Activated CD4-positive, alpha-beta T cell treated with anti-CD3 and anti-CD28 coated beads, Interleukin-2, amount 50 U/mL, for 48 hours (primary cell): ENCODE measurements at regions not wholly inside any gene's neighbourhood (a gene's known extent, or its start where the extent isn't known, plus 50 kb on each side); places are given as distances from the start of the nearest gene placed in this dataset.

Source experiments
- DNase-seq, 2 experiments: peaks; one replicate each; pipeline ENCODE4 v3.0.0-alpha.2; 2020

- DNase-seq: no peak
These were observed 284.5 kb downstream of the SS18 start for GRCh38 chr18:25805939-25806338.

DNA sequence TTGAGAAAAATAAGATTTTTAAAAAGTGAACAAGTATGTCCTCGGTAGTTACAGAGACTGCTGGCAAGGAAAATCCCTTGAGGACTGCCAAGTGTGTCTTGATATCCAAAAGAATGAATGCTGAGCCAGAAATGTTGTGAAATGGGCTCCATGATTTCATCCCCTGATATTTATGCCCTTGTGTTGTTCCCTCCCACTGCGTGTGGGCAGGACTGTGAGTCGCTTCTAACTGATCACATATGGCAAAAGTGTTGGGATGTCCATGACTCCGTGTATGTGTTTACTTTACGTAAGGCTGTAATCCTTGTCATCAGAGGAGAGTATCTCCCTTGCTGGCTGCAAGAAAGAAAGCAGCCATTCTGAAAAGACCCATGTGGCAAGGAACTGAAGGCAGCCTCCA lies 285.1 kb downstream of the SS18 start:
- no peak for DNase-seq

DNA sequence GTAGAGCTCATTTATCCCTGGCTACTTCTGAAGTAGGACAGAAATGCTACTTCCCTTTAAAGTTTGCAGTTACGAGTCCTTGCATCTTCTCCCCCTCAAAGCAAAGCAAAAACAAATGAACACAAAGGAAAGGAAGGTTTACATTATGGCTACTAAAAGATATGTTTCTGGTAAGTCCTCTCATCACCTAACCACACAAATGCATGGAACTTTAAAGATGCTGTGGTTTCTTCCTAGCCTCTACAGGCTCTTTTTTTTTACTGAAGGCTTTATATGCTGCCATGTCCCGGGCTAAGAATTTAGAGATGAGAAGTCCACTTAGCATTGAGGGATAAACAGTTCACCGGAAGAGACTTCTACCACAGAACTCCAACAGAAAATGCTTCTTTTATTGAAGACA lies 291.2 kb downstream of the SS18 start:
- no peak for DNase-seq

GRCh38 chr18:25798046-25798445 lies 292.4 kb downstream of the SS18 start:
- no peak for DNase-seq

- no peak for DNase-seq
These were observed 295.2 kb downstream of the SS18 start for GRCh38 chr18:25795213-25795612.

GRCh38 chr18:25787276-25787675 lies 303.1 kb downstream of the SS18 start:
- DNase-seq: no peak

DNA sequence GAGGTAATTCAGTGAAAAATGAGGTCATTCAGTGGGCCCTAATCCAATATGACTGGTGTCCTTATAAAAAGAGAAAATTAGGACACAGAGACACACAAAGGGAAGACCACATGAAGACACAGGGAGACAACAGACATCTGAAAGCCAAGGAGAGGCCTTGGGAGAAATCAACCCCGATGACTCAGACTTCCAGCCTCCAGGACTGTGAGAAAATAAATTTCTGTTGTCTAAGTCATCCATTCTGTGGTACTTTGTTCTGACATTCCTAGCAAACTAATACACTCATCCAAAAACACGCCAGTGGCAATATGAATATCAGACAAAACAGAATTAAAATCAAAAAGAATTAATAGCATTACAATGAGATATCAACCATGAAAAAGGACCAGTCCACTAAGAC lies 303.7 kb downstream of the SS18 start:
- no peak for DNase-seq

DNA sequence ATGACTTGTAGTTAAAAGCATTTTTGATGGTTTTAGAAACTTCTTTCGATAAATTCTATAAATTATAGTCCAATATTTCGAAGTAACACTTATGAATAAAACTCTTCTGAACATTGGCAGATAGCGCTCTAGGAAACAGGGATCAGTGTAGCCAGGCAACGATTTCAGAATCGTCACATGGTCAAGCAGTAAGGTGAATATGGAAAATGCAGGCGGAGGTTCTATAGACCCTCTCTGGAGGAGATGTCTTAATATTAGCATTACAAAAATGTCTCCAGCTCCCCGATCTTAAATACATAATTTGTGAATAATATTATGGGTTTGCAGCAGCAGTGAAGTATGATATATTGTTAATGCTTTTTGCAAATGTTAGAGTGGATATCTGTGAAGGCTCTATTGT lies 310.3 kb downstream of the SS18 start:
- no peak for DNase-seq

DNA sequence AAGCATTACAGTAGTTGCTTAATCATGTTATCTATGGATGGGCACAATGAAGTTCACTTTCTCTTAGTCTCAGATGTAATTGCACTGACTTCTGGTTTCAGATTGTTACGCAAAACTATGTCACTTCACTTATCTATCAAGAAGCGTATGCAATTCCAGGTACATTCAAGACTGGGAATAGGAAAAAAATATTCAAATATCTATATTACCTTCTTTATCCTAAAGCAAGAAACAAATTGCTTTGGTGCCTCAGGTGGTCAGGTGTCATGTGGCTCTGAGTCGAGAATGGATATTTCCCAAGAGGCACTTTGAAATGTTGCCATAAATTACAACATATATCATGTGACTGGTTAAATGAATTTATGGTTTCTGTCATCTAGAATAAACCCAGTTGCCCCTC lies 318.6 kb downstream of the SS18 start:
- DNase-seq: no peak

DNA sequence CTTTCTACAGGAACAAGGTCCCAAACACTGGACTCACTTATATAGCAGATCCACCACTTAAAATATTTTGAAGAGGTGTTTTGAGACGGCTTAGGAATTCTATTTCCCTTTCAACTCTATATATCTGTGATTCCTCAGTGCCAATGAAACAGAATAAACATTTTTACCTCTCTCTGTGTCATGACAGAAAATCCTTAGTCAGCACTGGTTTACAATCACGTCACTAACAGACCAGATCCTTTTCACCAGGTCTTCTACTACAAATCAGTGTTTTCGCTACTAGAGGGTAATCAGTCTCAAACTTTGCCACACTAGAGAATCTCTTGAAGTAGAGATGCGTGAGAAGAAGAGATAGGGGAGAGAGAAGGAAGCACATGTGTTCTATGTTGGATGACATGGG lies 325.6 kb downstream of the SS18 start:
- no peak for DNase-seq

- no peak for DNase-seq
These were observed 331.3 kb downstream of the SS18 start for GRCh38 chr18:25759111-25759510.

DNA sequence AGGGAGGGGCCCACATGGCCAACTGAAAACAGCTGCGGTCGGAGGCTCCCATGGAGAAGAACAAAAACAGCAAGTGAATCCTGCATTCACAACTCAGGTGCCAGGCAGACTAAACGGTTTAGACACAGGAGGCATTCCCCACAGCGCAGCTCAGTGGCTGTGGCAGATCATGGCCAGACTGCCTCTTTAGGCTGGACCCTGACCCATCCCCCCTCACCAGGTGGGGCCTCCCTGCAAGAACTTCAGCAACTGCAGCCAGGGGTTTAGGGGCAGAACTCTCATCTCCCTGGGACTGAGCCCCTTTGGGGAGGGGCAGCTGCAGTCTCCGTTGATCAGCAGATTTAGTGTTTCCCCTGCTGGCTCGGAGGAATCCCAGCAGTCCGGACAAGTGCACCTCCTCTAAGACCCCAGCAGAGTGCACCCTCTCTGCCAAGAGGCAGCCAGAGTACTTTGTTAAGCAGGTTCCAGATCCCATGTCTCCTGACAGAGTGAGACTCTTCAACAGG lies 346.7 kb downstream of the SS18 start:
- no peak for DNase-seq

GRCh38 chr18:25739376-25739775 lies 351.0 kb downstream of the SS18 start:
- no peak for DNase-seq

DNA sequence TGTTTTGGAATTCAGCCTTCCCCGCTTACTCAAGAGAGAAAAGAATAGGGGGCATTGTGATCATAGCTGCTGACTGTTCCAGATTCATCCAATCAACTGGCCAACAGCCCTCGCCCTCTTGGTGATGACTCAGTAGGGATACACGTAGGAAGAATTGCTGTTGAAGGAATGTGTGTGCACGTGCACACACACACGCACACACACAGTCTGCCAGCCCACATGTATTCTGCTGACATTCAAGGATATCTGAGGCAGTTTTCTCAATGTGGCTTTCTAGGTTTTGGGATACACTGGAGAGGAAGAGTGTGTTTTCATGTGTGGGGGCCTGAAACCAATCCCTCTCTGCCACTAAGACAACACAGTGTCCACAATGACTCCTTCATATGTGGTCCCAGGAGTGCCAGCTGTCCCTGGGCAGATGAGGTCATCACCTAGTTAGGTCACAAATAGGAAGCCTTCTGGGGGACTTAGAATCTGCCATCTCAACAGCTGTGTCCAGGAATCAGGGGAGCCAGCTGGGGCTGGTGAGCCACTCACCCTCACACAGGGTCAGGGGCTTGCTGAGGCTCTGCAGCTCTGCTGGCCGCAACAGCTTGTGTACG lies 352.6 kb downstream of the SS18 start:
- DNase-seq: no peak

GRCh38 chr18:25736516-25736915 lies 353.9 kb downstream of the SS18 start:
- no peak for DNase-seq

DNA sequence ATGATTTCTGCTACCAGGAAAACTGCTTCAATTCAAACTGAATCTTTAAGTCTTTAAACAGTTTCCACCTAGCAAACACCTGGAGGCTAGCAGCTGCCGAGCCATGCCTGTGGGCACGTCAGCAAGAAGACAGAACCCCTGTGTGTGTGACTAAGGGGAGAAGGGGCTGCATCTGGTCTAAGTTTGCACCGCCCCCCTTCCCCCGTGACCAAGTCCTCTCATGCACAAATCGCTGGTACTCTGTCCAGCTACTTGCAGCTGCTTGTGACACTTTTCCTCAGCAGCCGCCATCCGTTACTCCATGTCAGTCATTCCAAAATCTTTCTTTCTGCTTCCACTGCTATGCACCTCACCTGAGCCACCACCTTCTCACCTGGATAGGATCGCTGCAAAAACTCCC lies 355.0 kb downstream of the SS18 start:
- DNase-seq: no peak

DNA sequence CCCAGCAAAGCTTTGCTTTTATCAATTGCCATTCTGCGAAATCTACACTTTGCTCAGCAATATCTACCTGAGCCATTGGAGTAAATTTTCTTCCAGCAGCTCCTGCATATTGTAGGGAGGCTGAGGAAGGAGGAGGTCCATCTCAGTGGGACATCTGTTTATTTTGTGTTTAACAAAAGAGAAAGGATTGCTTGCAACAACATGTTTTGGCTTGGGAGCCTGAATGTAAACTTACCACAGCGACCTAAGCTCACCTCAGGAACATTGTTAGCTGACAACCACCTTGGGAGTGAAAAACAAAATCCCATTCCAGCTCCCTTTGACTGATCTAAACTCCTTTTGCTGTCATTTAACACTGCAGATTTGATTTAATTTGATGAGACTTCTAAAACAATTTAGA lies 356.1 kb downstream of the SS18 start:
- no peak for DNase-seq

- no peak for DNase-seq
These were observed 357.6 kb downstream of the SS18 start for GRCh38 chr18:25732862-25733261.

DNA sequence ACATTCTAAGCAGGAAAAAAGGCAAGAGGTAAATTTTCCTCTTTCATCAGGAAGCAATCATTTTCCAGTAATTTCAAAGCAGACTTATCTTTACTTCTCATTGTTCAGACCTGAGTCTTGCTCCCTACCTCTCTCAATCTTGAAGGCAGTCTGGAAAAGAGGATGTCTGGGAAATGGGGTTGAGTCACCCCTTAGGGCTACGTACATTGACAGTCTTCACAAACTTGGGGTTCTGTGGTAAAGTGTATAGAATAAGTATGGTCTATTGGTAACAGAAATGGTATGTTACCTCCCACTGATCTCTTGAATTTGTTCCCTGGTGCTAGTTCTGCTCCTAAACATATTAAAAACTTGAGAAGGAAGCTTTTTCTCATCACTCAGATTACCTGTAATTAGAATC lies 361.3 kb downstream of the SS18 start:
- DNase-seq: no peak

GRCh38 chr18:25727281-25727985 lies 363.0 kb downstream of the SS18 start:
- no peak for DNase-seq

- no peak for DNase-seq
These were observed 364.1 kb downstream of the SS18 start for GRCh38 chr18:25726298-25726697.

- DNase-seq: no peak
These were observed 364.9 kb downstream of the SS18 start for GRCh38 chr18:25725501-25725900.

- DNase-seq: no peak
These were observed 365.4 kb downstream of the SS18 start for GRCh38 chr18:25724997-25725396.

GRCh38 chr18:25724121-25724520 lies 366.3 kb downstream of the SS18 start:
- no peak for DNase-seq

GRCh38 chr18:25713103-25713502 lies 361.1 kb upstream of the ZNF521 start:
- no peak for DNase-seq
